ENCODE measurements at regions not wholly inside any gene's neighbourhood (a gene's known extent, or its start where the extent isn't known, plus 50 kb on each side); places are given as distances from the start of the nearest gene placed in this dataset.

DNA sequence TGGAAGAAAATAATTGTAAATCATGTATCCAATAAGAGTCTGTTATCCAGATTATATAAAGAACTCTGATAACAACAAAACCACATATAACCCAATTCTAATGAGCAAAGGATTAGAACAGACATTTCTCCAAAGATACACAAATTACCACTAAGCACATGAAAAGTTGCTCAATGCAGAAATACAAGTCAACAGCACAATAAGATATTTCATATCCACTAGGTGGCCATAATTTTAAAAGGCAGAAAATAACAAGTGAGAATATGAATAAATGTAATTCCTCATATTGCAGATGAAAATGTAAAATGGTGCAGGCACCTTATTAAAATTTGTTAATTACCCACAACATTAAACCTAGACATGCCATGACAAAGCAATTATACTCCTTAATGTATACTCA, 73.9 kb upstream of the ZCCHC13 start:
- TF ChIP-seq, protein P1, sequence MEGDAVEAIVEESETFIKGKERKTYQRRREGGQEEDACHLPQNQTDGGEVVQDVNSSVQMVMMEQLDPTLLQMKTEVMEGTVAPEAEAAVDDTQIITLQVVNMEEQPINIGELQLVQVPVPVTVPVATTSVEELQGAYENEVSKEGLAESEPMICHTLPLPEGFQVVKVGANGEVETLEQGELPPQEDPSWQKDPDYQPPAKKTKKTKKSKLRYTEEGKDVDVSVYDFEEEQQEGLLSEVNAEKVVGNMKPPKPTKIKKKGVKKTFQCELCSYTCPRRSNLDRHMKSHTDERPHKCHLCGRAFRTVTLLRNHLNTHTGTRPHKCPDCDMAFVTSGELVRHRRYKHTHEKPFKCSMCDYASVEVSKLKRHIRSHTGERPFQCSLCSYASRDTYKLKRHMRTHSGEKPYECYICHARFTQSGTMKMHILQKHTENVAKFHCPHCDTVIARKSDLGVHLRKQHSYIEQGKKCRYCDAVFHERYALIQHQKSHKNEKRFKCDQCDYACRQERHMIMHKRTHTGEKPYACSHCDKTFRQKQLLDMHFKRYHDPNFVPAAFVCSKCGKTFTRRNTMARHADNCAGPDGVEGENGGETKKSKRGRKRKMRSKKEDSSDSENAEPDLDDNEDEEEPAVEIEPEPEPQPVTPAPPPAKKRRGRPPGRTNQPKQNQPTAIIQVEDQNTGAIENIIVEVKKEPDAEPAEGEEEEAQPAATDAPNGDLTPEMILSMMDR (IDR thresholded peaks at IDR 0.05): no peak
- TF ChIP-seq POLR2A (IDR thresholded peaks at IDR 0.05): no peak
